HepG2 (cell line): ENCODE measurements at regions not wholly inside any gene's neighbourhood (a gene's known extent, or its start where the extent isn't known, plus 50 kb on each side); places are given as distances from the start of the nearest gene placed in this dataset.

ENCODE experiments used
- ATAC-seq: fragments of 200-7000 bp; cut with Tn5 transposase; 3 replicates; pipeline ENCODE4 v1.9.1; 2020; ENCODE audit warnings: mild to moderate bottlenecking, moderate library complexity
- BruUV-seq: library from RNA; stranded (reverse); fragments of 400-500 nt; replicated peaks from 2 replicates; lab custom pipeline; 2021; lab: Mats Ljungman, UMichigan
- CTCF ChIA-PET: fragments of 300-600 bp; formaldehyde crosslinking; extraction: SDS; loops from one replicate; lab custom pipeline; 2021; ENCODE audit warnings: low total read pairs, inconsistent platforms, low intra/inter-chr PET ratio; lab: Yijun Ruan, JAX
- POLR2A ChIA-PET: fragments of 350-600 bp; sonication (Branson Sonifier 250); formaldehyde crosslinking; loops from one replicate; lab custom pipeline; 2020; ENCODE audit warnings: antibody characterized with exemption, inconsistent platforms; lab: Yijun Ruan, JAX
- DNase-seq: peaks from one replicate; pipeline ENCODE4 v3.0.0-alpha.2; 2015; ENCODE audit warnings: low spot score
- FAIRE-seq: peaks from 3 replicates; lab custom pipeline; 2011; peaks lifted over from hg19 to GRCh38; lab: Jason Lieb, UNC
- H2AFZ ChIP-seq: one replicate; pipeline ENCODE4 v1.6.1; 2011; ENCODE audit warnings: low read length, inconsistent platforms
- H3K27ac ChIP-seq: fragments of 300-600 bp; 3 replicates; pipeline ENCODE4 v1.8.0; 2011; ENCODE audit warnings: mixed run types, mild to moderate bottlenecking, mixed read lengths, low read length, inconsistent platforms; ENCODE audit not compliant: insufficient read depth; ENCODE audit errors: extremely low read length
- H3K27me3 ChIP-seq, 2 experiments: fragments of 200-600 bp in 1 of 2; 2 replicates in 1 of 2; 3 replicates in 1 of 2; pipeline versions ENCODE4 v1.6.0 to v1.8.0; 2011; ENCODE audit warnings: low read length in 2 of 2, mild to moderate bottlenecking in 2 of 2, moderate library complexity in 2 of 2, inconsistent platforms in 1 of 2; ENCODE audit not compliant: insufficient read depth in 2 of 2, control insufficient read depth in 1 of 2
- H3K36me3 ChIP-seq, 2 experiments: fragments of 200-600 bp in 1 of 2; replicated peaks in 1 of 2; 2 replicates in 1 of 2; 3 replicates in 1 of 2; pipeline versions ENCODE4 v1.5.1 to v1.8.0; 2011; ENCODE audit warnings: low read length in 2 of 2, inconsistent platforms in 1 of 2; ENCODE audit not compliant: insufficient read depth in 2 of 2, control insufficient read depth in 1 of 2
- H3K4me1 ChIP-seq: 2 replicates; pipeline ENCODE4 v1.5.1; 2012; ENCODE audit warnings: low read length, inconsistent platforms; ENCODE audit not compliant: insufficient read depth
- H3K4me2 ChIP-seq: 2 replicates; pipeline ENCODE4 v1.6.0; 2011; ENCODE audit warnings: low read depth, low read length, inconsistent platforms
- H3K4me3 ChIP-seq, 3 experiments: fragments of 200-600 bp in 1 of 3; sonication (generic), shearing (Covaris generic) in 1 of 3; replicated peaks in 1 of 3; 2 replicates each; pipeline ENCODE4 v1.5.1; 2011 to 2016; ENCODE audit warnings: low read length in 3 of 3, inconsistent platforms in 2 of 3, low read depth in 2 of 3, mild to moderate bottlenecking in 2 of 3, control low read depth in 1 of 3, mixed read lengths in 1 of 3; ENCODE audit not compliant: insufficient read depth in 1 of 3
- H3K79me2 ChIP-seq: one replicate; pipeline ENCODE4 v1.6.1; 2011; ENCODE audit warnings: low read length, inconsistent platforms; ENCODE audit not compliant: insufficient read depth
- H3K9ac ChIP-seq: 2 replicates; pipeline ENCODE4 v1.6.0; 2011; ENCODE audit warnings: mild to moderate bottlenecking, low read depth, low read length, inconsistent platforms; ENCODE audit not compliant: insufficient read depth
- H3K9me3 ChIP-seq: 2 replicates; pipeline ENCODE4 v1.5.1; 2012; ENCODE audit warnings: mild to moderate bottlenecking, low read length
- H4K20me1 ChIP-seq: 2 replicates; pipeline ENCODE4 v1.6.0; 2011; ENCODE audit warnings: inconsistent platforms, mild to moderate bottlenecking, low read length, moderate library complexity; ENCODE audit not compliant: insufficient read depth
- CTCF ChIP-seq: sonication (generic); formaldehyde crosslinking; IDR thresholded peaks from 2 replicates; pipeline ENCODE4 v1.5.0; 2020; ENCODE audit warnings: mild to moderate bottlenecking, missing genetic modification reagents, moderate library complexity
- KLF12 ChIP-seq: sonication (generic); formaldehyde crosslinking; IDR thresholded peaks from 2 replicates; pipeline ENCODE4 v1.4.0; 2020; ENCODE audit warnings: missing genetic modification reagents, borderline replicate concordance
- NFKB2 ChIP-seq: sonication (generic); formaldehyde crosslinking; IDR thresholded peaks from 2 replicates; pipeline ENCODE4 v1.4.0; 2020; ENCODE audit warnings: missing genetic modification reagents, borderline replicate concordance
- PRDM10 ChIP-seq: sonication (generic); formaldehyde crosslinking; IDR thresholded peaks from 2 replicates; pipeline ENCODE4 v1.4.0; 2020; ENCODE audit warnings: low read depth, missing genetic modification reagents
- PREB ChIP-seq: sonication (generic); formaldehyde crosslinking; IDR thresholded peaks from 2 replicates; pipeline ENCODE4 v1.4.0; 2020; ENCODE audit warnings: missing genetic modification reagents
- SIX1 ChIP-seq: sonication (generic); formaldehyde crosslinking; IDR thresholded peaks from 2 replicates; pipeline ENCODE4 v1.4.0; 2020; ENCODE audit warnings: missing genetic modification reagents, borderline replicate concordance
- SMC3 ChIP-seq: IDR thresholded peaks from 2 replicates; pipeline ENCODE4 v1.6.1; 2011; ENCODE audit warnings: low read length, improper control_type of control experiment
- STAG1 ChIP-seq: sonication (generic); formaldehyde crosslinking; IDR thresholded peaks from 2 replicates; pipeline ENCODE4 v1.4.0; 2020; ENCODE audit warnings: missing genetic modification reagents
- ZNF142 ChIP-seq: sonication (generic); formaldehyde crosslinking; IDR thresholded peaks from 2 replicates; pipeline ENCODE4 v1.4.0; 2020; ENCODE audit warnings: missing genetic modification reagents
- ZNF557 ChIP-seq: sonication (generic); formaldehyde crosslinking; IDR thresholded peaks from 2 replicates; pipeline ENCODE4 v1.4.0; 2020; ENCODE audit warnings: missing genetic modification reagents
- ZNF841 ChIP-seq: sonication (generic); formaldehyde crosslinking; IDR thresholded peaks from 2 replicates; pipeline ENCODE4 v1.8.1; 2023; ENCODE audit warnings: missing genetic modification reagents, borderline replicate concordance
- WGBS: methylation state at CpG from one replicate; pipeline ENCODE4 v1.1.6; 2017; ENCODE audit warnings: low lambda C conversion rate; 5-methylcytosine and 5-hydroxymethylcytosine counted together
- in situ Hi-C: cut with HindIII; loops from 2 replicates; pipeline ENCODE4 v1.10.0; 2017; ENCODE audit warnings: low pct_unique_long_range_greater_than_20kb; ENCODE audit not compliant: extremely low pct_ligation_motif_present
- intact Hi-C: fragments of 100-400 bp; cut with micrococcal nuclease; formaldehyde crosslinking; loops from one replicate; pipeline ENCODE4 v1.10.0; 2022; ENCODE audit not compliant: unreplicated experiment

- Histone ChIP-seq H3K27me3 (no peaks in the 10 kb centered on the region), H3K9me3 (no peaks in the 10 kb centered on the region), H3K27ac (no peak overlapping the region), H2AFZ (no peak overlapping the region), H4K20me1 (no peaks in the 10 kb centered on the region), H3K4me2 (no peak overlapping the region), H3K79me2 (no peaks in the 10 kb centered on the region), H3K36me3 (no peaks in the 10 kb centered on the region), H3K9ac (no peak overlapping the region), H3K4me3 (no peak overlapping the region), H3K4me1 (no peaks in the 10 kb centered on the region)
- in situ Hi-C loops (no loop called here), intact Hi-C loops (loop anchor here (5.0 kb wide), 1 partner anchor 534 kb away; no protein-coding TSS in a partner anchor)
- WGBS = 0% methylated on average over 1 of the region's 2 CpGs
- TF ChIP-seq ZNF841 (CRISPR knock-in tag) (no peak), SMC3 (peak; percentile 66; the same call in 1 of the 2 replicates), PREB (CRISPR knock-in tag) (no peak), PRDM10 (CRISPR knock-in tag) (no peak), CTCF (CRISPR knock-in tag) (peak; percentile 68), NFKB2 (CRISPR knock-in tag) (no peak), KLF12 (CRISPR knock-in tag) (no peak), ZNF142 (no peak), STAG1 (CRISPR knock-in tag) (peak; percentile 59), SIX1 (no peak), ZNF557 (CRISPR knock-in tag) (no peak)
- peak; percentile 100 for ATAC-seq
- ChIA-PET POLR2A (no interaction called here), CTCF (no interaction called here)
- peak; percentile 5 for DNase-seq
- BruUV-seq = no TSS peak
- no peak for FAIRE-seq
Observed at GRCh38 chr1:198056255-198056654, 100.5 kb upstream of the NEK7 start.
